B cell (primary cell): ENCODE measurements at regions not wholly inside any gene's neighbourhood (a gene's known extent, or its start where the extent isn't known, plus 50 kb on each side); places are given as distances from the start of the nearest gene placed in this dataset.

Experiments used
- ATAC-seq: fragments of 200-7000 bp; cut with Tn5 transposase; one replicate; pipeline ENCODE4 v1.10.0; 2021; ENCODE audit warnings: low read depth, mild to moderate bottlenecking, moderate number of reproducible peaks, moderate library complexity
- CTCF ChIA-PET: fragments of 350-600 bp; sonication (Branson Sonifier 250); formaldehyde crosslinking; loops from one replicate; lab custom pipeline; 2021; ENCODE audit warnings: antibody characterized with exemption, inconsistent platforms; lab: Charles Lee
- POLR2A ChIA-PET: fragments of 350-600 bp; sonication (Branson Sonifier 250); formaldehyde crosslinking; loops from one replicate; lab custom pipeline; 2021; ENCODE audit warnings: antibody characterized with exemption; lab: Charles Lee
- DNase-seq: peaks from one replicate; pipeline ENCODE4 v3.0.0; 2013
- H2AFZ ChIP-seq: 2 replicates; pipeline ENCODE4 v1.6.1; 2012; ENCODE audit warnings: mild to moderate bottlenecking, low read depth, low read length; ENCODE audit not compliant: insufficient read depth, poor library complexity, severe bottlenecking
- H3K27ac ChIP-seq, 2 donors: 1 replicate in 1 of 2; 2 replicates in 1 of 2; pipeline ENCODE4 v1.5.1; 2012 to 2013; ENCODE audit warnings: low read length in 2 of 2, mild to moderate bottlenecking in 2 of 2, moderate library complexity in 1 of 2
- H3K27me3 ChIP-seq, 4 experiments: fragments of 200-600 bp in 1 of 4; sonication (generic) in 1 of 4; replicated peaks in 1 of 4; 1 replicate in 2 of 4; 2 replicates in 2 of 4; pipeline versions ENCODE4 v1.6.1 to v1.7.0; 2013 to 2016; ENCODE audit warnings: low read length in 3 of 4, mild to moderate bottlenecking in 2 of 4, mixed read lengths in 1 of 4, moderate library complexity in 1 of 4; ENCODE audit not compliant: insufficient read depth in 4 of 4, control insufficient read depth in 3 of 4; ENCODE audit errors: control extremely low read depth in 1 of 4
- H3K36me3 ChIP-seq, 2 experiments: replicated peaks in 1 of 2; 1 replicate in 1 of 2; 2 replicates in 1 of 2; pipeline versions ENCODE4 v1.6.1 to v1.7.1; 2013; ENCODE audit warnings: low read length in 1 of 2; ENCODE audit not compliant: insufficient read depth in 2 of 2, control insufficient read depth in 1 of 2; ENCODE audit errors: control extremely low read depth in 1 of 2, extremely low read depth in 1 of 2
- H3K4me1 ChIP-seq, 2 donors: fragments of 200-600 bp in 1 of 2; sonication (generic) in 1 of 2; 1 replicate in 1 of 2; 2 replicates in 1 of 2; pipeline versions ENCODE4 v1.5.1 to v1.6.1; 2013 to 2017; ENCODE audit warnings: low read length in 2 of 2; ENCODE audit not compliant: control insufficient read depth in 2 of 2, insufficient read depth in 2 of 2
- H3K4me2 ChIP-seq: replicated peaks from 2 replicates; pipeline ENCODE3; 2012; ENCODE audit warnings: mild to moderate bottlenecking, low read depth, low read length; ENCODE audit not compliant: poor library complexity, severe bottlenecking
- H3K4me3 ChIP-seq, 5 experiments: fragments of 200-600 bp in 1 of 5; sonication (generic) in 1 of 5; 1 replicate in 3 of 5; 2 replicates in 2 of 5; pipeline versions ENCODE4 v1.5.1 to v1.7.0; 2011 to 2016; ENCODE audit warnings: low read length in 4 of 5, mild to moderate bottlenecking in 4 of 5, low read depth in 2 of 5, control low read depth in 1 of 5, moderate library complexity in 1 of 5; ENCODE audit not compliant: insufficient read depth in 1 of 5; ENCODE audit errors: control extremely low read depth in 1 of 5, extremely low read depth in 1 of 5
- H3K79me2 ChIP-seq: fragments of 200-600 bp; sonication (generic); one replicate; pipeline ENCODE4 v1.6.0; 2016; ENCODE audit warnings: low read length; ENCODE audit not compliant: control insufficient read depth, insufficient read depth
- H3K9ac ChIP-seq: fragments of 200-600 bp; sonication (generic); 2 replicates; pipeline ENCODE4 v1.6.1; 2017; ENCODE audit warnings: mild to moderate bottlenecking, low read length, moderate library complexity
- H3K9me3 ChIP-seq, 3 donors: one replicate each; pipeline versions ENCODE4 v1.6.1 to v1.7.1; 2013; ENCODE audit warnings: low read length in 2 of 3; ENCODE audit not compliant: control insufficient read depth in 2 of 3, insufficient read depth in 1 of 3; ENCODE audit errors: control extremely low read depth in 1 of 3
- H4K20me1 ChIP-seq: 2 replicates; pipeline ENCODE4 v1.6.0; 2012; ENCODE audit warnings: mild to moderate bottlenecking, low read length; ENCODE audit not compliant: insufficient read depth, control insufficient read depth, poor library complexity, severe bottlenecking
- H3K27ac Mint-ChIP-seq: one replicate; pipeline ENCODE4 v1.8.0; 2021; ENCODE audit warnings: mixed read lengths
- H3K27me3 Mint-ChIP-seq: one replicate; pipeline ENCODE4 v1.8.0; 2021; ENCODE audit warnings: mixed read lengths
- H3K4me1 Mint-ChIP-seq: one replicate; pipeline ENCODE4 v1.8.0; 2021; ENCODE audit warnings: mixed read lengths
- H3K4me3 Mint-ChIP-seq: one replicate; pipeline ENCODE4 v1.8.0; 2021; ENCODE audit warnings: mixed read lengths
- H3K9me3 Mint-ChIP-seq: one replicate; pipeline ENCODE4 v1.8.0; 2022; ENCODE audit warnings: mixed read lengths; ENCODE audit not compliant: insufficient read depth
- EZH2 ChIP-seq: IDR thresholded peaks from 2 replicates; pipeline ENCODE4 v1.6.1; 2012; ENCODE audit warnings: borderline replicate concordance, low read depth, mild to moderate bottlenecking, moderate library complexity, low read length; ENCODE audit not compliant: insufficient read depth, poor library complexity, severe bottlenecking
- WGBS: methylation state at CpG from one replicate; pipeline ENCODE4 v1.1.5; 2013; ENCODE audit warnings: missing lambda C conversion rate; ENCODE audit not compliant: insufficient coverage; 5-methylcytosine and 5-hydroxymethylcytosine counted together
- intact Hi-C: fragments of 100-400 bp; cut with micrococcal nuclease; formaldehyde crosslinking; loops from one replicate; pipeline ENCODE4 v1.10.0; 2022
- TF ChIP-seq, protein P1 (sequence below): fragments of 200-600 bp; IDR thresholded peaks from one replicate; pipeline ENCODE4 v1.8.0; 2022; ENCODE audit warnings: antibody characterized with exemption, mild to moderate bottlenecking

DNA sequence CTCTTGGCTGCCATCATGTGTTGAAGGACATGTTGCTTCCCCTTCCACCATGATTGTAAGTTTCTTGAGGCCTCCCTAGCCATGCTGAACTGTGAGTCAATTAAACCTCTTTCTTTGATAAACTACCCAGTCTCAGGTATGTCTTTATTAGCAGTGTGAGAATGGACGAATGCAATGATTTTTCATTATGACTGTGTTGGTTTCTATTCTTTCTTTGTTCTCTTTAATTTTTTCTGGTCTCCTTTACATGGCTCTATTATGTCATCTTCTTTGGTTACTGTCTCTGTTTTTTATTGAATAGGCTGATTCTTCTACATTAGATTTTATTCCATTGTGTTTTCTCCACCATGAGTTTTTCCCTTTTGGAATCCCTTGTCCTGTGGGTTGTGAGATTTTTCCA, 840.6 kb downstream of the TRAM1L1 start:
- ChIA-PET CTCF (no interaction called here), POLR2A (no interaction called here)
- no peak overlapping the region for H3K27ac Mint-ChIP-seq

GRCh38 chr4:116243431-116243830, 841.9 kb downstream of the TRAM1L1 start:
- H3K4me3 Mint-ChIP-seq: no peak overlapping the region
- no peak overlapping the region for H3K27ac Mint-ChIP-seq
- H3K27me3 Mint-ChIP-seq: no peaks in the 10 kb centered on the region
- Histone ChIP-seq H3K79me2 (no peaks in the 10 kb centered on the region), H2AFZ (no peak overlapping the region), H3K9me3 (peaks cover 0 to 1% (median 0%) of the 10 kb centered on the region in 3 donors), H3K36me3 (no peaks in the 10 kb centered on the region), H3K9ac (no peak overlapping the region), H3K27ac (no peak overlapping the region), H3K4me1 (no peaks in the 10 kb centered on the region), H3K4me3 (no peak overlapping the region), H3K4me2 (no peak overlapping the region), H3K27me3 (no peaks in the 10 kb centered on the region), H4K20me1 (no peaks in the 10 kb centered on the region)
- TF ChIP-seq, protein P1, sequence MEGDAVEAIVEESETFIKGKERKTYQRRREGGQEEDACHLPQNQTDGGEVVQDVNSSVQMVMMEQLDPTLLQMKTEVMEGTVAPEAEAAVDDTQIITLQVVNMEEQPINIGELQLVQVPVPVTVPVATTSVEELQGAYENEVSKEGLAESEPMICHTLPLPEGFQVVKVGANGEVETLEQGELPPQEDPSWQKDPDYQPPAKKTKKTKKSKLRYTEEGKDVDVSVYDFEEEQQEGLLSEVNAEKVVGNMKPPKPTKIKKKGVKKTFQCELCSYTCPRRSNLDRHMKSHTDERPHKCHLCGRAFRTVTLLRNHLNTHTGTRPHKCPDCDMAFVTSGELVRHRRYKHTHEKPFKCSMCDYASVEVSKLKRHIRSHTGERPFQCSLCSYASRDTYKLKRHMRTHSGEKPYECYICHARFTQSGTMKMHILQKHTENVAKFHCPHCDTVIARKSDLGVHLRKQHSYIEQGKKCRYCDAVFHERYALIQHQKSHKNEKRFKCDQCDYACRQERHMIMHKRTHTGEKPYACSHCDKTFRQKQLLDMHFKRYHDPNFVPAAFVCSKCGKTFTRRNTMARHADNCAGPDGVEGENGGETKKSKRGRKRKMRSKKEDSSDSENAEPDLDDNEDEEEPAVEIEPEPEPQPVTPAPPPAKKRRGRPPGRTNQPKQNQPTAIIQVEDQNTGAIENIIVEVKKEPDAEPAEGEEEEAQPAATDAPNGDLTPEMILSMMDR: no peak
- TF ChIP-seq EZH2: no peak
- H3K9me3 Mint-ChIP-seq: no peaks in the 10 kb centered on the region
- WGBS: 60% methylated on average over 1 of the region's 2 CpGs
- intact Hi-C loops: no loop called here
- ChIA-PET CTCF (no interaction called here), POLR2A (no interaction called here)
- ATAC-seq (no peak), DNase-seq (no peak)
- no peaks in the 10 kb centered on the region for H3K4me1 Mint-ChIP-seq

More for the DNA sequence above, 840.6 kb downstream of the TRAM1L1 start:
- Histone ChIP-seq H3K9ac (no peak overlapping the region), H3K9me3 (peaks cover 0 to 1% (median 0%) of the 10 kb centered on the region in 3 donors), H4K20me1 (no peaks in the 10 kb centered on the region), H3K4me3 (no peak overlapping the region), H3K27ac (no peak overlapping the region), H3K4me1 (no peaks in the 10 kb centered on the region), H3K4me2 (no peak overlapping the region), H3K79me2 (no peaks in the 10 kb centered on the region), H3K36me3 (no peaks in the 10 kb centered on the region), H3K27me3 (no peaks in the 10 kb centered on the region), H2AFZ (no peak overlapping the region)
- intact Hi-C loops: no loop called here
- Mint-ChIP-seq H3K9me3 (no peaks in the 10 kb centered on the region), H3K4me1 (no peaks in the 10 kb centered on the region), H3K27me3 (no peaks in the 10 kb centered on the region), H3K4me3 (no peak overlapping the region)
- DNase-seq (no peak), ATAC-seq (no peak)
- no CpG with 5 or more reads among the region's 1 CpG for WGBS
- no peak for TF ChIP-seq EZH2
